GM12878 (cell line): ENCODE measurements at regions not wholly inside any gene's neighbourhood (a gene's known extent, or its start where the extent isn't known, plus 50 kb on each side); places are given as distances from the start of the nearest gene placed in this dataset.
A peak's percentile ranks its signal among the peaks of the same experiment; 100 is the strongest.

Experiments used
- CBX5 ChIP-seq: sonication (generic); IDR thresholded peaks from 2 replicates; pipeline ENCODE4 v1.6.1; 2016; ENCODE audit warnings: low read depth, moderate library complexity, mild to moderate bottlenecking, inconsistent platforms
- CREB1 ChIP-seq: IDR thresholded peaks from 2 replicates; pipeline ENCODE4 v1.6.1; 2012; ENCODE audit warnings: low read depth, mild to moderate bottlenecking, inconsistent platforms
- ETV6 ChIP-seq, 2 experiments: fragments of 450-650 bp in 1 of 2; IDR thresholded peaks in 1 of 2; conservative IDR thresholded peaks in 1 of 2; 2 replicates each; pipeline ENCODE4 v1.6.1; 2014; ENCODE audit warnings: antibody characterized with exemption in 1 of 2, borderline replicate concordance in 1 of 2, low read depth in 1 of 2, mild to moderate bottlenecking in 1 of 2, moderate library complexity in 1 of 2
- FOXK2 ChIP-seq: fragments of 450-650 bp; IDR thresholded peaks from 2 replicates; pipeline ENCODE4 v1.6.1; 2017; ENCODE audit warnings: mild to moderate bottlenecking, moderate library complexity
- JUNB ChIP-seq: IDR thresholded peaks from 2 replicates; pipeline ENCODE4 v1.6.1; 2016; ENCODE audit warnings: antibody characterized with exemption, mild to moderate bottlenecking
- MTA2 ChIP-seq: fragments of 450-650 bp; IDR thresholded peaks from 2 replicates; pipeline ENCODE4 v1.6.1; 2016; ENCODE audit warnings: low read depth, mild to moderate bottlenecking, moderate library complexity
- NRF1 ChIP-seq: conservative IDR thresholded peaks from 2 replicates; pipeline ENCODE4 v1.6.1; 2011; ENCODE audit warnings: mild to moderate bottlenecking, low read depth, low read length, improper control_type of control experiment
- POLR2A ChIP-seq: IDR thresholded peaks from 2 replicates; pipeline ENCODE4 v1.6.1; 2011; ENCODE audit warnings: low read depth, mild to moderate bottlenecking, low read length
- SMARCA5 ChIP-seq: fragments of 450-650 bp; IDR thresholded peaks from 2 replicates; pipeline ENCODE4 v1.6.1; 2017; ENCODE audit warnings: mild to moderate bottlenecking
- TF ChIP-seq, protein P1 (sequence below): fragments of 450-650 bp; formaldehyde crosslinking; IDR thresholded peaks from 2 replicates; pipeline ENCODE4 v1.4.0; 2020; ENCODE audit warnings: mild to moderate bottlenecking, moderate library complexity
- TF ChIP-seq, protein P2 (sequence below): fragments of 450-650 bp; IDR thresholded peaks from 2 replicates; pipeline ENCODE4 v1.6.1; 2017; ENCODE audit warnings: mild to moderate bottlenecking, moderate library complexity
- TF ChIP-seq, protein P3 (sequence below): fragments of 450-650 bp; IDR thresholded peaks from 2 replicates; pipeline ENCODE4 v1.6.1; 2017; ENCODE audit warnings: low read depth, mild to moderate bottlenecking, moderate library complexity
- TF ChIP-seq, protein P4 (sequence below): fragments of 450-650 bp; IDR thresholded peaks from 2 replicates; pipeline ENCODE4 v1.6.1; 2017; ENCODE audit warnings: antibody characterized with exemption, mild to moderate bottlenecking, moderate library complexity
- TF ChIP-seq, protein P5 (sequence below): fragments of 450-650 bp; IDR thresholded peaks from 2 replicates; pipeline ENCODE4 v1.6.1; 2017; ENCODE audit warnings: mild to moderate bottlenecking, low read depth, inconsistent platforms; ENCODE audit not compliant: poor library complexity, severe bottlenecking

DNA sequence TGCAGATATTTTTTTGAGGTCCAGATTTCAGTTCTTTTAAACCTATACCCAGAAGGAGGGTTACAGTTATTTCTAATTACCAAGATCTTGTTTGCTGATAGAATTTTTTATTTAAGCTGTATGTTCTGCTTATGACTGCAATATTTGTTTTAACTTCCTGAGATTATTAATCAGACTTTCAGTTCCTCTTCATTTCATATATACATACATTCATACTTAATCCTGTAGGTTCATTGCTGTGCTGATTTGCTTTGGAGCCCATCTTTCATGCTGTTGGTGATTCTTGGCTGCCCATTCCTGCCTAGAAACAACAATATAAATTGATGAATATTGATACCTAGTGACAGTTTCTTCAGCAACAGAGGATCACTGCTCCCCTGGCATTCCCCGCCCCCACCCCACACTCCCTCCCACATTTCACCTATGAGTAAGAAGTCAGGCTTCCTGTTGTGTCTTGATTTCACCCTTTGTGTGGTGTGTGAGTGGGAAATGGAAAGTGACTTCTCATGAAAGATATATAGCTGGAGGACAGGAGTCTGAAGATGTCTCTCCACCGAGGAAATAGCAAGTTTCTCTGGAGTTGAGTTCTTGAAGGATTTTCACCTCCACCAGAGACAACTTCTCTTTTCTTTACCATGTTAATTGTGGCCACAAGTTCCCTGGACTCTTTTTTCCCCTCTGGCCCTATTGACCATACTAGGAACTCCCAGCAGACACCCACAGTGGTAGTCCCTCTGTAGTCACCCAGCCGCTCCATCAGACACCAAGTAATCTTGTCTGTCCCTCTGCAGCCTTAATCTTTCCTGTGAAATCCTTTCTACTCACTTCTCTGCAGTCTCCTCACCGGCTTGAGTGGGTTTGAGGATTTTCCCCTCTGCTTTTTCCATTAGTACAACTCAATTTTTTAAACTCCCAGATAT lies 118.4 kb downstream of the ASB9 start (continued):
- TF ChIP-seq, protein P1, sequence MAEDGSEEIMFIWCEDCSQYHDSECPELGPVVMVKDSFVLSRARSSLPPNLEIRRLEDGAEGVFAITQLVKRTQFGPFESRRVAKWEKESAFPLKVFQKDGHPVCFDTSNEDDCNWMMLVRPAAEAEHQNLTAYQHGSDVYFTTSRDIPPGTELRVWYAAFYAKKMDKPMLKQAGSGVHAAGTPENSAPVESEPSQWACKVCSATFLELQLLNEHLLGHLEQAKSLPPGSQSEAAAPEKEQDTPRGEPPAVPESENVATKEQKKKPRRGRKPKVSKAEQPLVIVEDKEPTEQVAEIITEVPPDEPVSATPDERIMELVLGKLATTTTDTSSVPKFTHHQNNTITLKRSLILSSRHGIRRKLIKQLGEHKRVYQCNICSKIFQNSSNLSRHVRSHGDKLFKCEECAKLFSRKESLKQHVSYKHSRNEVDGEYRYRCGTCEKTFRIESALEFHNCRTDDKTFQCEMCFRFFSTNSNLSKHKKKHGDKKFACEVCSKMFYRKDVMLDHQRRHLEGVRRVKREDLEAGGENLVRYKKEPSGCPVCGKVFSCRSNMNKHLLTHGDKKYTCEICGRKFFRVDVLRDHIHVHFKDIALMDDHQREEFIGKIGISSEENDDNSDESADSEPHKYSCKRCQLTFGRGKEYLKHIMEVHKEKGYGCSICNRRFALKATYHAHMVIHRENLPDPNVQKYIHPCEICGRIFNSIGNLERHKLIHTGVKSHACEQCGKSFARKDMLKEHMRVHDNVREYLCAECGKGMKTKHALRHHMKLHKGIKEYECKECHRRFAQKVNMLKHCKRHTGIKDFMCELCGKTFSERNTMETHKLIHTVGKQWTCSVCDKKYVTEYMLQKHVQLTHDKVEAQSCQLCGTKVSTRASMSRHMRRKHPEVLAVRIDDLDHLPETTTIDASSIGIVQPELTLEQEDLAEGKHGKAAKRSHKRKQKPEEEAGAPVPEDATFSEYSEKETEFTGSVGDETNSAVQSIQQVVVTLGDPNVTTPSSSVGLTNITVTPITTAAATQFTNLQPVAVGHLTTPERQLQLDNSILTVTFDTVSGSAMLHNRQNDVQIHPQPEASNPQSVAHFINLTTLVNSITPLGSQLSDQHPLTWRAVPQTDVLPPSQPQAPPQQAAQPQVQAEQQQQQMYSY = no peak
- TF ChIP-seq CREB1 (no peak), NRF1 (no peak), POLR2A (no peak), FOXK2 (no peak), ETV6 (conservative IDR thresholded peaks at IDR 0.05 in 1 of 2, IDR thresholded peaks at IDR 0.05 in 1 of 2; ENCODE audit: borderline replicate concordance in 1 of 2, low read depth in 1 of 2) (peak in 1 of 2 experiments; percentile 63; a peak in 2 of 4 replicates), MTA2 (peak; percentile 78), CBX5 (no peak), SMARCA5 (no peak), JUNB (peak; percentile 86)
- TF ChIP-seq, protein P2, sequence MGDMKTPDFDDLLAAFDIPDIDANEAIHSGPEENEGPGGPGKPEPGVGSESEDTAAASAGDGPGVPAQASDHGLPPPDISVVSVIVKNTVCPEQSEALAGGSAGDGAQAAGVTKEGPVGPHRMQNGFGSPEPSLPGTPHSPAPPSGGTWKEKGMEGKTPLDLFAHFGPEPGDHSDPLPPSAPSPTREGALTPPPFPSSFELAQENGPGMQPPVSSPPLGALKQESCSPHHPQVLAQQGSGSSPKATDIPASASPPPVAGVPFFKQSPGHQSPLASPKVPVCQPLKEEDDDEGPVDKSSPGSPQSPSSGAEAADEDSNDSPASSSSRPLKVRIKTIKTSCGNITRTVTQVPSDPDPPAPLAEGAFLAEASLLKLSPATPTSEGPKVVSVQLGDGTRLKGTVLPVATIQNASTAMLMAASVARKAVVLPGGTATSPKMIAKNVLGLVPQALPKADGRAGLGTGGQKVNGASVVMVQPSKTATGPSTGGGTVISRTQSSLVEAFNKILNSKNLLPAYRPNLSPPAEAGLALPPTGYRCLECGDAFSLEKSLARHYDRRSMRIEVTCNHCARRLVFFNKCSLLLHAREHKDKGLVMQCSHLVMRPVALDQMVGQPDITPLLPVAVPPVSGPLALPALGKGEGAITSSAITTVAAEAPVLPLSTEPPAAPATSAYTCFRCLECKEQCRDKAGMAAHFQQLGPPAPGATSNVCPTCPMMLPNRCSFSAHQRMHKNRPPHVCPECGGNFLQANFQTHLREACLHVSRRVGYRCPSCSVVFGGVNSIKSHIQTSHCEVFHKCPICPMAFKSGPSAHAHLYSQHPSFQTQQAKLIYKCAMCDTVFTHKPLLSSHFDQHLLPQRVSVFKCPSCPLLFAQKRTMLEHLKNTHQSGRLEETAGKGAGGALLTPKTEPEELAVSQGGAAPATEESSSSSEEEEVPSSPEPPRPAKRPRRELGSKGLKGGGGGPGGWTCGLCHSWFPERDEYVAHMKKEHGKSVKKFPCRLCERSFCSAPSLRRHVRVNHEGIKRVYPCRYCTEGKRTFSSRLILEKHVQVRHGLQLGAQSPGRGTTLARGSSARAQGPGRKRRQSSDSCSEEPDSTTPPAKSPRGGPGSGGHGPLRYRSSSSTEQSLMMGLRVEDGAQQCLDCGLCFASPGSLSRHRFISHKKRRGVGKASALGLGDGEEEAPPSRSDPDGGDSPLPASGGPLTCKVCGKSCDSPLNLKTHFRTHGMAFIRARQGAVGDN = no peak
- TF ChIP-seq, protein P3, sequence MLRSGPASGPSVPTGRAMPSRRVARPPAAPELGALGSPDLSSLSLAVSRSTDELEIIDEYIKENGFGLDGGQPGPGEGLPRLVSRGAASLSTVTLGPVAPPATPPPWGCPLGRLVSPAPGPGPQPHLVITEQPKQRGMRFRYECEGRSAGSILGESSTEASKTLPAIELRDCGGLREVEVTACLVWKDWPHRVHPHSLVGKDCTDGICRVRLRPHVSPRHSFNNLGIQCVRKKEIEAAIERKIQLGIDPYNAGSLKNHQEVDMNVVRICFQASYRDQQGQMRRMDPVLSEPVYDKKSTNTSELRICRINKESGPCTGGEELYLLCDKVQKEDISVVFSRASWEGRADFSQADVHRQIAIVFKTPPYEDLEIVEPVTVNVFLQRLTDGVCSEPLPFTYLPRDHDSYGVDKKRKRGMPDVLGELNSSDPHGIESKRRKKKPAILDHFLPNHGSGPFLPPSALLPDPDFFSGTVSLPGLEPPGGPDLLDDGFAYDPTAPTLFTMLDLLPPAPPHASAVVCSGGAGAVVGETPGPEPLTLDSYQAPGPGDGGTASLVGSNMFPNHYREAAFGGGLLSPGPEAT = 0 out of 2 replicates have a peak, but pooled peaks have one; percentile 37
- TF ChIP-seq, protein P4, sequence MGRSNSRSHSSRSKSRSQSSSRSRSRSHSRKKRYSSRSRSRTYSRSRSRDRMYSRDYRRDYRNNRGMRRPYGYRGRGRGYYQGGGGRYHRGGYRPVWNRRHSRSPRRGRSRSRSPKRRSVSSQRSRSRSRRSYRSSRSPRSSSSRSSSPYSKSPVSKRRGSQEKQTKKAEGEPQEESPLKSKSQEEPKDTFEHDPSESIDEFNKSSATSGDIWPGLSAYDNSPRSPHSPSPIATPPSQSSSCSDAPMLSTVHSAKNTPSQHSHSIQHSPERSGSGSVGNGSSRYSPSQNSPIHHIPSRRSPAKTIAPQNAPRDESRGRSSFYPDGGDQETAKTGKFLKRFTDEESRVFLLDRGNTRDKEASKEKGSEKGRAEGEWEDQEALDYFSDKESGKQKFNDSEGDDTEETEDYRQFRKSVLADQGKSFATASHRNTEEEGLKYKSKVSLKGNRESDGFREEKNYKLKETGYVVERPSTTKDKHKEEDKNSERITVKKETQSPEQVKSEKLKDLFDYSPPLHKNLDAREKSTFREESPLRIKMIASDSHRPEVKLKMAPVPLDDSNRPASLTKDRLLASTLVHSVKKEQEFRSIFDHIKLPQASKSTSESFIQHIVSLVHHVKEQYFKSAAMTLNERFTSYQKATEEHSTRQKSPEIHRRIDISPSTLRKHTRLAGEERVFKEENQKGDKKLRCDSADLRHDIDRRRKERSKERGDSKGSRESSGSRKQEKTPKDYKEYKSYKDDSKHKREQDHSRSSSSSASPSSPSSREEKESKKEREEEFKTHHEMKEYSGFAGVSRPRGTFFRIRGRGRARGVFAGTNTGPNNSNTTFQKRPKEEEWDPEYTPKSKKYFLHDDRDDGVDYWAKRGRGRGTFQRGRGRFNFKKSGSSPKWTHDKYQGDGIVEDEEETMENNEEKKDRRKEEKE = no peak
- TF ChIP-seq, protein P5, sequence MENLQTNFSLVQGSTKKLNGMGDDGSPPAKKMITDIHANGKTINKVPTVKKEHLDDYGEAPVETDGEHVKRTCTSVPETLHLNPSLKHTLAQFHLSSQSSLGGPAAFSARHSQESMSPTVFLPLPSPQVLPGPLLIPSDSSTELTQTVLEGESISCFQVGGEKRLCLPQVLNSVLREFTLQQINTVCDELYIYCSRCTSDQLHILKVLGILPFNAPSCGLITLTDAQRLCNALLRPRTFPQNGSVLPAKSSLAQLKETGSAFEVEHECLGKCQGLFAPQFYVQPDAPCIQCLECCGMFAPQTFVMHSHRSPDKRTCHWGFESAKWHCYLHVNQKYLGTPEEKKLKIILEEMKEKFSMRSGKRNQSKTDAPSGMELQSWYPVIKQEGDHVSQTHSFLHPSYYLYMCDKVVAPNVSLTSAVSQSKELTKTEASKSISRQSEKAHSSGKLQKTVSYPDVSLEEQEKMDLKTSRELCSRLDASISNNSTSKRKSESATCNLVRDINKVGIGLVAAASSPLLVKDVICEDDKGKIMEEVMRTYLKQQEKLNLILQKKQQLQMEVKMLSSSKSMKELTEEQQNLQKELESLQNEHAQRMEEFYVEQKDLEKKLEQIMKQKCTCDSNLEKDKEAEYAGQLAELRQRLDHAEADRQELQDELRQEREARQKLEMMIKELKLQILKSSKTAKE = peak; percentile 20
